AG04450 (cell line): ENCODE measurements at regions not wholly inside any gene's neighbourhood (a gene's known extent, or its start where the extent isn't known, plus 50 kb on each side); places are given as distances from the start of the nearest gene placed in this dataset.

Experiments used
- CTCF ChIA-PET: fragments of 300-600, 350-600 bp; formaldehyde crosslinking; extraction: SDS; loops from one replicate; lab custom pipeline; 2022; ENCODE audit warnings: antibody characterized with exemption, inconsistent platforms; lab: Charles Lee
- POLR2A ChIA-PET: fragments of 350-600 bp; formaldehyde crosslinking; extraction: SDS; loops from one replicate; lab custom pipeline; 2021; ENCODE audit warnings: antibody characterized with exemption, inconsistent platforms; lab: Yijun Ruan, JAX
- DNase-seq: peaks from one replicate; pipeline ENCODE4 v3.0.0-alpha.2; 2011; ENCODE audit warnings: low read depth, low spot score
- H3K27ac ChIP-seq: one replicate; pipeline ENCODE4 v1.5.1; 2012; ENCODE audit warnings: low read depth, low read length, control low read depth
- H3K27me3 ChIP-seq: one replicate; pipeline ENCODE4 v1.6.0; 2012; ENCODE audit warnings: low read length; ENCODE audit not compliant: control insufficient read depth, insufficient read depth
- H3K4me3 ChIP-seq: 2 replicates; pipeline ENCODE4 v1.5.1; 2011; ENCODE audit warnings: mild to moderate bottlenecking, low read depth, low read length, control low read depth
- H3K9me3 ChIP-seq: 2 replicates; pipeline ENCODE4 v1.5.1; 2012; ENCODE audit warnings: low read length; ENCODE audit not compliant: control insufficient read depth, insufficient read depth
- CTCF ChIP-seq: IDR thresholded peaks from 2 replicates; pipeline ENCODE4 v1.5.1; 2011; ENCODE audit warnings: low read depth, low read length, control low read depth, inconsistent platforms

DNA sequence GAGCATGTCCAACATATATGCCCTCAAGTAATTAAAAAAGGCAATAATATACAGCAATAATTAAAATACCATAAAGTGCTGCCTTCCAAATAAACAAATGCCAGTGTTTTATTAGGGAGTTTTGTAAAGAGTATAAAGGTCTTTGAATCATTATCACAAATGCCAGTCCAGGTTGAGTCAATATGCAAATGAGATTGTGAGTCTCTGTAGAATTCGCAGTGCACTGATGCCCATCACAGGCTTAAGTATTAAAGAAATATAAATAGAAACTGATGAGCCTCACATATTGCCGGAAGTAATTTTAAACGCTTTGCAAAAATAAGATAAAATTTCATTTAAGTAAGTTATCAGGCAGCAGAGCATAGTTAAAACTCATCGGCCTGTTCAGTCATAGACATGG lies 205.0 kb upstream of the TECRL start:
- CTCF ChIA-PET: no interaction called here
- H3K27me3 ChIP-seq: no peaks in the 10 kb centered on the region
- POLR2A ChIA-PET: no interaction called here
- H3K4me3 ChIP-seq: no peak overlapping the region
- H3K9me3 ChIP-seq: no peaks in the 10 kb centered on the region
- TF ChIP-seq CTCF: no peak
- no peak for DNase-seq
- H3K27ac ChIP-seq: no peak overlapping the region

GRCh38 chr4:64613046-64613445 lies 203.8 kb upstream of the TECRL start:
- no peak for TF ChIP-seq CTCF
- CTCF ChIA-PET: no interaction called here
- POLR2A ChIA-PET: no interaction called here
- H3K4me3 ChIP-seq: no peak overlapping the region
- DNase-seq: no peak
- H3K27ac ChIP-seq: no peak overlapping the region
- no peaks in the 10 kb centered on the region for H3K9me3 ChIP-seq
- H3K27me3 ChIP-seq: no peaks in the 10 kb centered on the region

DNA sequence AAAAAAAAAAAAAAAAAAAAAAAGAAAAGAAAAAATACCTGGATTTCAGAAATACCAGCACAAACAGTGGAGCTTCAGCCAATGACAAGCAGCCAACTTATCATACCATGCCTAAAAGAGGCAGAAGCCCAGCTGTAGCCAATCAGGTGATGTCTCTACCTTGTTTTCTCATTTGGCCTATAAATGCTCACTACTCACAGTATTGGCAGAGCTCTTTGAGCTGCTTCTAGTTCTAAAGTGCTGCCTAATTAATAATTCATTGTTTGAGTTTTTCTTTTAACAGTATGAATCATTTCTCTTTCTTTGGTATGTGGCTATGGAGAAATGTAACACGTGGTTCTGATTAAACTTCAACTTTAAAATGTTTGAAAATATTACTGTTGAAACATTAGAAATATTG lies 188.8 kb upstream of the TECRL start:
- ChIA-PET CTCF (no interaction called here), POLR2A (interaction anchor here (0.8 kb wide), 1 partner anchor 1659 kb away, joined by 4 read pairs; no protein-coding TSS in a partner anchor)
- TF ChIP-seq CTCF: no peak
- Histone ChIP-seq H3K27ac (no peak overlapping the region), H3K9me3 (0 out of 2 replicates have a peak, but pooled peaks cover 4% of the 10 kb centered on the region), H3K4me3 (no peak overlapping the region), H3K27me3 (no peaks in the 10 kb centered on the region)
- DNase-seq: no peak

DNA sequence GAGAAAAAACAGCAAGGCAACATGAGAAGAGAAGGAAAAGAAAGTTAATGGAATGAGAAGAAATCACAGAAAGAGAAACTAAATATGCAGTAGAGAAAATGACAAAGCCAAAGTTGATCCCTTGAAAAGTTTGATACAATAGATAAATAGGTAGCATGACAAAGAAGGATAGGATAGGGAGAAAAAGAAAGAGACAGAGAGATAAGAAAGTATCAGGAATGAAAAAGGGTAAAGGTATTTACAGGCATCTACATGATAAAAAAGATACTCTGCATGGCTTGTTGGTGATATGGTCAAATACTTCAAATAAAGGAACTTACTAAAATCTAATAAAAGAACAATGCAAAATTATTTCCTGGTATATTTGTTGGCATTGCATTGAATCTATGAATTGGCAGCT lies 185.5 kb upstream of the TECRL start:
- Histone ChIP-seq H3K27me3 (no peaks in the 10 kb centered on the region), H3K9me3 (peaks cover 10% of the 10 kb centered on the region; the same call in 1 of the 2 replicates), H3K4me3 (no peak overlapping the region), H3K27ac (no peak overlapping the region)
- TF ChIP-seq CTCF: no peak
- POLR2A ChIA-PET: no interaction called here
- no peak for DNase-seq
- CTCF ChIA-PET: no interaction called here

DNA sequence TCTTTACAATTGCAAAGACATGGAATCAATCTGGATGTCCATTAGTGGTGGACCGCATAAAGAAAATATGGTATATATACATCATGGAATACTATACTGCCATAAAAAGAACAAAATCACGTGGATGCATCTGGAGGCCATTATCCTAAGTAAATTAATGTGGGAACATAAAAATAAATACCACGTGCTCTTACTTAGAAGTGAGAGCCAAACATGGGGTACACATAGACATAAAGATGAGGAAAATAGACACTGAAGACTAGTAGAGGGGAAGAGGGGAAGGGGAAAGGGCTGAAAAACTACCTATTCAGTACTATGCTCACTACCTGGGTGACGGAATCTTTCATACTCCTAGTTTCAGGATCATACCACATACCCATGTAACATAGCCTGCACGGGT lies 179.3 kb upstream of the TECRL start:
- POLR2A ChIA-PET: no interaction called here
- no peak overlapping the region for H3K4me3 ChIP-seq
- TF ChIP-seq CTCF: no peak
- CTCF ChIA-PET: no interaction called here
- peaks cover 5% of the 10 kb centered on the region; the same call in 1 of the 2 replicates for H3K9me3 ChIP-seq
- DNase-seq: no peak
- H3K27ac ChIP-seq: no peak overlapping the region
- H3K27me3 ChIP-seq: no peaks in the 10 kb centered on the region
